ENCODE measurements at regions not wholly inside any gene's neighbourhood (a gene's known extent, or its start where the extent isn't known, plus 50 kb on each side); places are given as distances from the start of the nearest gene placed in this dataset.
"Not testable (repeated sequence)": the region's sequence is repeated elsewhere in the genome, so short reads cannot be mapped to it uniquely, and the experiment has no call there.

DNA sequence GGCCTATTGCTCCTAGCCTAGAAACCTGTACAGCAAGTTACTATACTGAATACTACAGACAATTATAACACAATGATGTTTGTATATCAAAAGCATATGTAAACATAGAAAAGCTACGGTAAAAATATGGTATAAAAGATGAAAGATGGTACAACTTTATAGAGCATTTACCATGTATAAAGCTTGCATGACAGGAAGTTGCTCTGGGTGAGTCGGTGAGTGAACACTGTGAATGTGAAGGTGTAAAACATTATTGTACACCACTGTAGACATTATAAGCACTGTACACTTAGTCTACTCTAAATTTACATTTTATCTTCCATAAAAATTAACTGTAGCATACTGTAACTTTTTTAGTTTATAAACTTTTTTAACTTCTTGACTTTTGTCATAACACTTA is 674.3 kb upstream of the ZWINT start:
- H3K4me3 ChIP-seq (ENCODE audit: low read depth, low read length) = no peak overlapping the region
- TF ChIP-seq, protein P1, sequence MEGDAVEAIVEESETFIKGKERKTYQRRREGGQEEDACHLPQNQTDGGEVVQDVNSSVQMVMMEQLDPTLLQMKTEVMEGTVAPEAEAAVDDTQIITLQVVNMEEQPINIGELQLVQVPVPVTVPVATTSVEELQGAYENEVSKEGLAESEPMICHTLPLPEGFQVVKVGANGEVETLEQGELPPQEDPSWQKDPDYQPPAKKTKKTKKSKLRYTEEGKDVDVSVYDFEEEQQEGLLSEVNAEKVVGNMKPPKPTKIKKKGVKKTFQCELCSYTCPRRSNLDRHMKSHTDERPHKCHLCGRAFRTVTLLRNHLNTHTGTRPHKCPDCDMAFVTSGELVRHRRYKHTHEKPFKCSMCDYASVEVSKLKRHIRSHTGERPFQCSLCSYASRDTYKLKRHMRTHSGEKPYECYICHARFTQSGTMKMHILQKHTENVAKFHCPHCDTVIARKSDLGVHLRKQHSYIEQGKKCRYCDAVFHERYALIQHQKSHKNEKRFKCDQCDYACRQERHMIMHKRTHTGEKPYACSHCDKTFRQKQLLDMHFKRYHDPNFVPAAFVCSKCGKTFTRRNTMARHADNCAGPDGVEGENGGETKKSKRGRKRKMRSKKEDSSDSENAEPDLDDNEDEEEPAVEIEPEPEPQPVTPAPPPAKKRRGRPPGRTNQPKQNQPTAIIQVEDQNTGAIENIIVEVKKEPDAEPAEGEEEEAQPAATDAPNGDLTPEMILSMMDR (IDR thresholded peaks at IDR 0.05; ENCODE audit: low read depth, low read length) = no peak

DNA sequence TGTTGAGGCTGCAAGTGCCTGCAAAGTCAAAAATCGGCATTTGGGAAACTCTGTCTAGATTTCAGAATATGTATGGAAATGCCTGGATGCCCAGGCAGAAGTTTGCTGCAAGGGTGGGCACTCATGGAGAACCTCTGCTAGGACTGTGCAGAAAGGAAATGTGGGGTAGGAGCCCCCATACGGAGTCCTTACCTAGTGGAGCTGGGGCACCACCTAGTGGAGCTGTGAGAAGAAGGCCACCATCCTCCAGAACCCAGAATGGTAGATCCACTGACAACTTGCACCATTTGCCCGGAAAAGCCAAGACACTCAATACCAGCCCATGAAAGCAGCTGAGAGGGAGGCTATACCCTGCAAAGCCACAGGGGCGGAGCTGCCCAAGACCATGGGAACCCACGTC is 671.2 kb upstream of the ZWINT start:
- not testable (repeated sequence) for H3K4me3 ChIP-seq (ENCODE audit: low read depth, low read length)

DNA sequence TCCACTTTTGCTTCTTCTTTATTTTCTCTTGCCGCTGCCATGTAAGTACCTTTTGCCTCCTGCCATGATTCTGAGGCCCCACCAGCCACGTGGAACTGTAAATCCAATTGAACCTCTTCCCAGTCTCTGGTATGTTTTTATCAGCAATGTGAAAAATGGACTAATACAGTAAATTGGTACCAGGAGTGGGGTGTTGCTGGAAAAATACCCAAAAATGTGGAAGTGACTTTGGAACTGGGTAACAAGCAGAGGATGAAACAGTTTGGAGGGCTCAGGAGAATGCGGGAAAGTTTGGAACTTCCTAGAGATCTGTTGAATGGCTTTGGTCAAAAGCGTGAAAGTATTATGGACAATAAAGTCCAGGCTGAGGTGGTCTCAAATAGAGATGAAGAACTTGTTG is 670.3 kb upstream of the ZWINT start:
- TF ChIP-seq, protein P1 (IDR thresholded peaks at IDR 0.05; ENCODE audit: low read depth, low read length) = no peak
- H3K4me3 ChIP-seq (ENCODE audit: low read depth, low read length) = no peak overlapping the region

DNA sequence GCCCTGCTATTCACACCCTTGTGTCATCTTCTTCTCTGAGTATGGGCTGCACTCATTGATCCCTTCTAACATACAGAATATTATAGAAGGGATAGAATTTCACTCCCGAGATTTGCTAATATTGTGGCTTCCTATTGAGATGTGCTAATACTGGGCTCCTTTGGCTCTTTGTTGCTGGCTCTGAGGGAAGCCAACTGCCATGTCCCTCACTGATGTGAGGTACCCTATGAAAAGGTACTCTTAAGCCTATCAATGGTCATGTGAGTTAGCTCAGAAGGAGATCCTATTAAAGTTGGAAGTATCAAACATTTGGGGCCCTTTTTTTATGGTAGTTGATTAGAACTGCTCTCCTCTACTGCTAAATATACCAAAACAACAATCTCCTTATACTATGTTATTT is 665.2 kb upstream of the ZWINT start:
- TF ChIP-seq, protein P1 (IDR thresholded peaks at IDR 0.05; ENCODE audit: low read depth, low read length) = no peak
- no peak overlapping the region for H3K4me3 ChIP-seq (ENCODE audit: low read depth, low read length)

DNA sequence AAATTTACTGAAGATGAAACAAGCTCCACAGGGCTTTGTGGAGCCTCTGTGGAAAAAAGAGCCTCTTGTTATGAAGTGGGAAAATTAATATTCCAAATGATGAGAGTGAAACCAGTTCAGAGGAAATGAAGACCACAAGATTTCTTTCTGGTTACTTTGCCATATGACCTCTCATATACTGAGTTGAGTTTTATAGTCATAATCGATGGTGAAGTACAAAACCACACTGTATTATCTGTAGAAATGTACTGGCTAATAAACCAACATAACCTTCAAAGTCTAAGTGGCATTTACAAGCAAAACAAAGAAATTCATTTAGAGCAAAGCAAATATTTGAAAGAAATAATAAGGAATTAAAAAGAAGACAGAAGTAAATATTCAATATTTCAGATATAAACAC is 662.6 kb upstream of the ZWINT start:
- no peak overlapping the region for H3K4me3 ChIP-seq (ENCODE audit: low read depth, low read length)
- TF ChIP-seq, protein P1 (IDR thresholded peaks at IDR 0.05; ENCODE audit: low read depth, low read length) = no peak

DNA sequence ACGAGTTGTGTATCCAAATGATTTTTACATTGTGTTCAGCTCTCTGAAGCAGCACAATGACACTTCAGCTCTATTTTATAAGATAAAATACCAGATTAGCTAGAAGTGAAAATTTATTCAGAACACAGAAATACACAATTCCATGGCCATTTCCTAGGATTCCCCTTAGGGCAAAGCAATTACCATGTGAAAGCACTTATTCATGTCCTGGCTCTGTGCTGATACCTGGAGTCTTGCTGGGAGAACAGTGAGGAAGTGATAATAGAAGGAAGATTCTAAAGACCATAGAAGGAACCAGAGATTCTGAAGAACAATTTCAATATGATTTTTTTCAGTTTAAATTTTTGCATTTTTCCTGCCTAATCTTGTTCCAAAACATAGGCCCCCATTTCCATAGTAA is 657.4 kb upstream of the ZWINT start:
- TF ChIP-seq, protein P1 (IDR thresholded peaks at IDR 0.05; ENCODE audit: low read depth, low read length) = no peak
- no peak overlapping the region for H3K4me3 ChIP-seq (ENCODE audit: low read depth, low read length)

DNA sequence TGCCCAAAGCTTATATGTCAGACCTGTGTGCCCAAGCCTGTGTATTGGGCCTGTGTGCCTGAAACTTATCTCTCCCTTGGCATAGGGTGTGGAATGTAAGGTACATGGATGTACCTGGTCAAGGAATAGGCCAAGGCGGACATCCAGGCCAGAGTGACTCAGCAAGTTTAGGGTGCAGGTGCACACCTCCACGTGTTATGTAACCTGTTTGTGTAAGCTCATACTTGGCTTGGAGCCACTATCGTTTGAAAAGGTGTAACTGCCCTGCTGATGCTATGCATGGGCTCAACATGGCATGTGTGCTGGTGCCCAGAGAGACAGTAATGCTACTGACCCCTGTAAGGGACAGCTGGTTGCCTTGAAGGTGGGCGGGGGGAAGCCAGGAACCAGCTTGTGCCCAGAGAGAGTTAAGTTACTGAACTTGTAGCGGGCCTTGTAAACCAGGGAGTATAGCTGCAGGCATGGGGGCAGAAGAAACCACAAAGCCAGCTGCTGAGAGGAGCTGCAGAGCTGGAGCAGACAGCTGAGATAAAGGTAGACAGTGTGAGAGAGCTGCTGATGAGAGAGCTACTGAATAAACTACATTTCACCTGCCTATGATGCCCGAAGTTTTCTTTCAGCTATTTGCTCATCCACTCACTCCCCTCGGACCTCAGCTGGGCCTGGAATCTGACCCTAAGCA is 656.4 kb upstream of the ZWINT start:
- TF ChIP-seq, protein P1 (IDR thresholded peaks at IDR 0.05; ENCODE audit: low read depth, low read length) = no peak
- H3K4me3 ChIP-seq (ENCODE audit: low read depth, low read length) = no peak overlapping the region
